ENCODE measurements at regions not wholly inside any gene's neighbourhood (a gene's known extent, or its start where the extent isn't known, plus 50 kb on each side); places are given as distances from the start of the nearest gene placed in this dataset.

GRCh38 chr3:41037651-41038334, 161.5 kb upstream of the CTNNB1 start:
- TF ChIP-seq CTCF (IDR thresholded peaks at IDR 0.05; ENCODE audit: borderline replicate concordance, insufficient read depth, low read depth, low read length), result no peak
- no peak overlapping the region for H3K4me3 ChIP-seq (ENCODE audit: low read depth, low read length)

- TF ChIP-seq CTCF (IDR thresholded peaks at IDR 0.05; ENCODE audit: borderline replicate concordance, insufficient read depth, low read depth, low read length), result no peak
- no peak overlapping the region for H3K4me3 ChIP-seq (ENCODE audit: low read depth, low read length)
Measured at GRCh38 chr3:41040256-41040655, 159.0 kb upstream of the CTNNB1 start.

GRCh38 chr3:41041462-41041861, 157.8 kb upstream of the CTNNB1 start:
- no peak overlapping the region for H3K4me3 ChIP-seq (ENCODE audit: low read depth, low read length)
- TF ChIP-seq CTCF (IDR thresholded peaks at IDR 0.05; ENCODE audit: borderline replicate concordance, insufficient read depth, low read depth, low read length), result no peak

GRCh38 chr3:41041899-41042298, 157.4 kb upstream of the CTNNB1 start:
- no peak overlapping the region for H3K4me3 ChIP-seq (ENCODE audit: low read depth, low read length)
- TF ChIP-seq CTCF (IDR thresholded peaks at IDR 0.05; ENCODE audit: borderline replicate concordance, insufficient read depth, low read depth, low read length), result no peak

- no peak overlapping the region for H3K4me3 ChIP-seq (ENCODE audit: low read depth, low read length)
- no peak for TF ChIP-seq CTCF (IDR thresholded peaks at IDR 0.05; ENCODE audit: borderline replicate concordance, insufficient read depth, low read depth, low read length)
Measured at GRCh38 chr3:41044523-41044922, 154.8 kb upstream of the CTNNB1 start.

GRCh38 chr3:41045491-41045890, 153.8 kb upstream of the CTNNB1 start:
- no peak overlapping the region for H3K4me3 ChIP-seq (ENCODE audit: low read depth, low read length)
- TF ChIP-seq CTCF (IDR thresholded peaks at IDR 0.05; ENCODE audit: borderline replicate concordance, insufficient read depth, low read depth, low read length), result no peak

GRCh38 chr3:41050144-41050543, 149.2 kb upstream of the CTNNB1 start:
- no peak overlapping the region for H3K4me3 ChIP-seq (ENCODE audit: low read depth, low read length)
- no peak for TF ChIP-seq CTCF (IDR thresholded peaks at IDR 0.05; ENCODE audit: borderline replicate concordance, insufficient read depth, low read depth, low read length)

Data from GM12875 (cell line).